ENCODE measurements at regions not wholly inside any gene's neighbourhood (a gene's known extent, or its start where the extent isn't known, plus 50 kb on each side); places are given as distances from the start of the nearest gene placed in this dataset.

DNA sequence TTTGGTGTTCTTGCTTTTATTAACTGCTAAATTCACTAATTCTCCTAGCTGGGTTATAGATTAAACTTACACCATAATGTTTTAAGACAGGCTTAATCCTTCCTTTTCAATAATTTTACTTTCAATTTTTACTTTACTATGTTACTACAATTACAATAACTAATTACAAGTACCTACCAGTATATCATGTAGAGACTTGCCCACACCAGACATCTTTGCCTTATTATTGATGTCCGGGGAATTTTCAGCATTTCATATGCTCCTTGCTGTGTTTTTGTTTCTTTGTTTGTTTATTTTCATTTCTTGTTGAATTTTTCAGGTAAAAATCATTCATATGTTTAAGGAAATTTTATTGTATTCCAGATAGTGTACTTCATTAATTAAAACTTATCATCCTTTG is 473.2 kb downstream of the NLGN4Y start:
- Histone ChIP-seq H3K4me1 (replicated peaks in 1 of 2) (no peaks in the 10 kb centered on the region), H3K27ac (no peak overlapping the region), H3K4me3 (no peak overlapping the region)
- WGBS, 10 experiments = 13 to 100% (median 67%) methylated on average over 1 of the region's 1 CpG; no CpG with 5 or more reads in 5 of the 10 experiments
- ATAC-seq (replicated peaks in 6 of 8) = no peak
- in situ Hi-C loops (cut with MboI; ENCODE audit: low pct_unique_long_range_greater_than_20kb in 2 of 9, low sequenced_read_pairs in 9 of 9, unreplicated experiment in 9 of 9) = no loop called here

DNA sequence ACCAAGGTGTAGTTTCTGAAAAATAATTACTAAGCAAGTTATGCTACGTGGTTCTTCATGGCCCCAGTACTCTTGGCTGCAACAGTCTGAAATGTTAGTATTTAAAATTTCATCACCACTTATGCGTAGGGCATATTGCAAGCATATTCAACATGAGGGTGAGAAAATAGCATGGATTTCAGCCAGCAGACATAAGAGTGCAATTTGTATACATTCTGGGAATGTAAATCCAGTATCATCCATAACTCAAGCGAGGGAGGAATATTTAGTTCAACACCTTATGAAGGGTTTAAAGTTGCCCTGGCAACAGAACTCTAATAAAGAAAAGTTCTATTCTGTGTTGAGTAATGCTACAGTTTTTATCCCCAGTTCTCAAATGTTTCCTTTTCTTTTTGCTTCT is 475.7 kb downstream of the NLGN4Y start:
- Histone ChIP-seq H3K27ac (no peak overlapping the region), H3K4me3 (no peak overlapping the region), H3K4me1 (replicated peaks in 1 of 2) (no peaks in the 10 kb centered on the region)
- in situ Hi-C loops (cut with MboI; ENCODE audit: low pct_unique_long_range_greater_than_20kb in 2 of 9, low sequenced_read_pairs in 9 of 9, unreplicated experiment in 9 of 9) = no loop called here
- peak in 3 of 8 experiments; percentile 16 to 94 (median 20) for ATAC-seq (replicated peaks in 6 of 8)
- 0 to 75% (median 26%) methylated on average over 1 to 2 of the region's 3 CpGs; no CpG with 5 or more reads in 6 of the 10 experiments for WGBS, 10 experiments

Data from motor neuron (in vitro differentiated cells).